SU-DHL-6 (cell line): ENCODE measurements at regions not wholly inside any gene's neighbourhood (a gene's known extent, or its start where the extent isn't known, plus 50 kb on each side); places are given as distances from the start of the nearest gene placed in this dataset.
"Not testable (repeated sequence)": the region's sequence is repeated elsewhere in the genome, so short reads cannot be mapped to it uniquely, and the experiment has no call there.

Experiments used
- EZH2phosphoT487 ChIP-seq: fragments of 200-600 bp; sonication (generic), shearing (Covaris generic); conservative IDR thresholded peaks from 2 replicates; pipeline ENCODE4 v1.6.1; 2018; ENCODE audit warnings: mild to moderate bottlenecking, antibody characterized with exemption, low read length, moderate library complexity, mixed read lengths
- TF ChIP-seq, protein P1 (sequence below): fragments of 200-600 bp; sonication (generic); IDR thresholded peaks from one replicate; pipeline ENCODE4 v1.5.1; 2017; ENCODE audit warnings: antibody characterized with exemption, mild to moderate bottlenecking, low read length, moderate library complexity; ENCODE audit not compliant: insufficient read depth, poor library complexity, severe bottlenecking

DNA sequence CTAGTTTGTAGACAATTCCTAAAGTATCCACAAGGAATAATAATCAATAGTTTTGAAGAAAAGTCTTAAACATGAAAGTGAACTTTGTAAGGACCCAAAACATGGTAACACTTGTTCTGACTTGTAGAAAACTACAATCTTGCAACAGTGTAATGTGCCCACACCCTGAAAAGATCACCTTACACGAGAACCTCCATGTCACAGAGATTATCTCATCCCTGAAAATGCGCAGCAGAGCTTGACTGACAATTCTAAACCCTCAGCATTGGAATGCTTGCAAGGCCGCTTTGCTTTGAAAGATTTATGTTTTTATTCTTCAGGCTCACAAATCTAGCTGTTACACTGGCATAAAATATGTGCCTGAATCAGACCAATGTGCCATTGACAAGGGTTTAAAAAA is 346.6 kb downstream of the KLF13 start:
- TF ChIP-seq, protein P1, sequence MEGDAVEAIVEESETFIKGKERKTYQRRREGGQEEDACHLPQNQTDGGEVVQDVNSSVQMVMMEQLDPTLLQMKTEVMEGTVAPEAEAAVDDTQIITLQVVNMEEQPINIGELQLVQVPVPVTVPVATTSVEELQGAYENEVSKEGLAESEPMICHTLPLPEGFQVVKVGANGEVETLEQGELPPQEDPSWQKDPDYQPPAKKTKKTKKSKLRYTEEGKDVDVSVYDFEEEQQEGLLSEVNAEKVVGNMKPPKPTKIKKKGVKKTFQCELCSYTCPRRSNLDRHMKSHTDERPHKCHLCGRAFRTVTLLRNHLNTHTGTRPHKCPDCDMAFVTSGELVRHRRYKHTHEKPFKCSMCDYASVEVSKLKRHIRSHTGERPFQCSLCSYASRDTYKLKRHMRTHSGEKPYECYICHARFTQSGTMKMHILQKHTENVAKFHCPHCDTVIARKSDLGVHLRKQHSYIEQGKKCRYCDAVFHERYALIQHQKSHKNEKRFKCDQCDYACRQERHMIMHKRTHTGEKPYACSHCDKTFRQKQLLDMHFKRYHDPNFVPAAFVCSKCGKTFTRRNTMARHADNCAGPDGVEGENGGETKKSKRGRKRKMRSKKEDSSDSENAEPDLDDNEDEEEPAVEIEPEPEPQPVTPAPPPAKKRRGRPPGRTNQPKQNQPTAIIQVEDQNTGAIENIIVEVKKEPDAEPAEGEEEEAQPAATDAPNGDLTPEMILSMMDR, result not testable (repeated sequence)
- TF ChIP-seq EZH2phosphoT487, result not testable (repeated sequence)
